PFSK-1 (cell line): ENCODE measurements at regions not wholly inside any gene's neighbourhood (a gene's known extent, or its start where the extent isn't known, plus 50 kb on each side); places are given as distances from the start of the nearest gene placed in this dataset.

ENCODE experiments used
- POLR2AphosphoS5 ChIP-seq: IDR thresholded peaks from 2 replicates; pipeline ENCODE4 v1.6.1; 2012; ENCODE audit warnings: low read depth, mild to moderate bottlenecking, control low read depth, low read length, moderate library complexity
- SIN3A ChIP-seq: IDR thresholded peaks from 2 replicates; pipeline ENCODE4 v1.6.1; 2012; ENCODE audit warnings: mild to moderate bottlenecking, low read length, moderate library complexity, borderline replicate concordance; ENCODE audit not compliant: insufficient read depth
- TAF1 ChIP-seq: IDR thresholded peaks from 2 replicates; pipeline ENCODE4 v1.6.1; 2012; ENCODE audit warnings: low read length, control low read depth, borderline replicate concordance; ENCODE audit not compliant: insufficient read depth

GRCh38 chr1:214946615-214947014 lies 135.9 kb upstream of the KCNK2 start:
- TF ChIP-seq TAF1 (no peak), SIN3A (no peak), POLR2AphosphoS5 (no peak)
